HEK293T (cell line): ENCODE measurements at regions not wholly inside any gene's neighbourhood (a gene's known extent, or its start where the extent isn't known, plus 50 kb on each side); places are given as distances from the start of the nearest gene placed in this dataset.

Experiments
- ELF4 ChIP-seq: fragments of 450-650 bp; IDR thresholded peaks from 2 replicates; pipeline ENCODE4 v1.6.1; 2017; ENCODE audit warnings: antibody characterized with exemption
- FOXK2 ChIP-seq: fragments of 450-650 bp; IDR thresholded peaks from 2 replicates; pipeline ENCODE4 v1.6.1; 2016; ENCODE audit warnings: mild to moderate bottlenecking
- LEF1 ChIP-seq: fragments of 450-650 bp; IDR thresholded peaks from 2 replicates; pipeline ENCODE4 v1.6.1; 2017; ENCODE audit warnings: mild to moderate bottlenecking, borderline replicate concordance
- NFRKB ChIP-seq: fragments of 450-650 bp; IDR thresholded peaks from 2 replicates; pipeline ENCODE4 v1.6.1; 2016; ENCODE audit warnings: mild to moderate bottlenecking, moderate library complexity
- SP1 ChIP-seq: fragments of 450-650 bp; IDR thresholded peaks from 2 replicates; pipeline ENCODE4 v1.6.1; 2017
- ZNF384 ChIP-seq: fragments of 450-650 bp; IDR thresholded peaks from 2 replicates; pipeline ENCODE4 v1.6.1; 2016

DNA sequence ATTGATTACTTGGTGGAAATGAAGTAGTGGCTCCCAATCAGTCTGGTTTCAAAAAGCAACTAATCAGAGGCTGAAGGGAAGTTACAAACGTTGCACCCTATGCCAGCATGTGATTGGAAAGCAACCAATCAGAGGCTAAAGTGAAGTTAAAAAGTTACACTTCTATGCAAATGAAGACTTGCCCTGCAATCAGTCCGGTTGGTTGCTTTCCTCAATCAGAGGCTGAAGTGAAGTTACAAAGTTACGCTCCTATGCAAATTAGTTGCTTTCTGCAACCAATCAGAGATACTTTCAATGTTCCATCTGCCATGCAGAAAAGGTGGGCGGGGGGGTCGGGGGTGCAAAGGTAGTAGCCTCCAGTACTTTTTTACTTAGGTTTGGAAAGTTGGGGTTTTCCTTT, 1077.1 kb downstream of the TYW1 start:
- TF ChIP-seq SP1 (no peak), FOXK2 (no peak), ELF4 (no peak), NFRKB (no peak), ZNF384 (no peak), LEF1 (no peak)
